Epithelial cell of esophagus (primary cell): ENCODE measurements at regions not wholly inside any gene's neighbourhood (a gene's known extent, or its start where the extent isn't known, plus 50 kb on each side); places are given as distances from the start of the nearest gene placed in this dataset.

Experiments used
- DNase-seq: peaks from one replicate; pipeline ENCODE4 v3.0.0; 2010; ENCODE audit warnings: low read depth
- H3K4me3 ChIP-seq: 2 replicates; pipeline ENCODE4 v1.5.1; 2011; ENCODE audit warnings: mild to moderate bottlenecking, low read length, control low read depth
- TF ChIP-seq, protein P1 (sequence below): IDR thresholded peaks from 2 replicates; pipeline ENCODE4 v1.5.1; 2011; ENCODE audit warnings: low read depth, mild to moderate bottlenecking, low read length, control low read depth, inconsistent platforms; ENCODE audit not compliant: insufficient read depth; ENCODE audit errors: missing control alignments

DNA sequence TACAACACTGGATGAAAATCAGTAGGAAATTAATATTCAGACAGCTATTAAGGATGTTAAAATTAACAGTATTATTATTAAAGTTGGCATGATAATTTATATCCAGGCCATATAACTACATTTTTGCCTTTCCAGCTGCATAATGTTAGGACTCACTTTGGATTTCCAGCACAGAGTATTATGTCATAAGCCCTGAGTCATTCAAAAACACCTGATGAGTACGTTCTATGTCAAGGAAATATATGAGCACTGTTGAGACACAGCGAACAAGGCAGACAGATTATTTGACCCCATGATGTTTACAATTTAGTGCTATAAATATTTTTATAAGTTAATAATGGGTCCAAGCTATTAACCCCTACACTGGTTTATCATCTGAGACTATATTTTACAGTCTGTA is 59.8 kb upstream of the RIT2 start:
- no peak overlapping the region for H3K4me3 ChIP-seq
- TF ChIP-seq, protein P1, sequence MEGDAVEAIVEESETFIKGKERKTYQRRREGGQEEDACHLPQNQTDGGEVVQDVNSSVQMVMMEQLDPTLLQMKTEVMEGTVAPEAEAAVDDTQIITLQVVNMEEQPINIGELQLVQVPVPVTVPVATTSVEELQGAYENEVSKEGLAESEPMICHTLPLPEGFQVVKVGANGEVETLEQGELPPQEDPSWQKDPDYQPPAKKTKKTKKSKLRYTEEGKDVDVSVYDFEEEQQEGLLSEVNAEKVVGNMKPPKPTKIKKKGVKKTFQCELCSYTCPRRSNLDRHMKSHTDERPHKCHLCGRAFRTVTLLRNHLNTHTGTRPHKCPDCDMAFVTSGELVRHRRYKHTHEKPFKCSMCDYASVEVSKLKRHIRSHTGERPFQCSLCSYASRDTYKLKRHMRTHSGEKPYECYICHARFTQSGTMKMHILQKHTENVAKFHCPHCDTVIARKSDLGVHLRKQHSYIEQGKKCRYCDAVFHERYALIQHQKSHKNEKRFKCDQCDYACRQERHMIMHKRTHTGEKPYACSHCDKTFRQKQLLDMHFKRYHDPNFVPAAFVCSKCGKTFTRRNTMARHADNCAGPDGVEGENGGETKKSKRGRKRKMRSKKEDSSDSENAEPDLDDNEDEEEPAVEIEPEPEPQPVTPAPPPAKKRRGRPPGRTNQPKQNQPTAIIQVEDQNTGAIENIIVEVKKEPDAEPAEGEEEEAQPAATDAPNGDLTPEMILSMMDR, result no peak
- DNase-seq, result peak; percentile 13

DNA sequence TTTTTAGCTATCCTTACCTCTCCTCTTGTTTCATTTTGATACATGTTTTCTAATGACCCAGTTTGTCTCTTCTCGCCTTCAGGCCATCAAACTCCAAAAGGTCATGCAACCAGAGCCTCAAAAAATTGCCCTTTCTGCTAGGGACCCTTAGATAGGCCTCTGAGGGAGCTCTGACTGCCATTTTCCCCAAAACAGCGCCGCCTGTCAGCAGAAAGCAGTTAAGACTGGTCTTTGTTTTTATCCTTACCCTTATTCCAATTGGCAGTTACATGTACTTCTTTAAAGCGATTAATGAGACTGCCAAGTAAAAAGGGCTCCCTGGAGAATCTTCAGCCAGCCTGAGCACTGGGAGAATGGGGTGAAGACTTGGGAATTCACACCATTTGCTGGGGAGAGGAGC is 55.1 kb upstream of the RIT2 start:
- no peak for DNase-seq
- TF ChIP-seq, protein P1, result no peak
- H3K4me3 ChIP-seq, result no peak overlapping the region
